ENCODE measurements at regions not wholly inside any gene's neighbourhood (a gene's known extent, or its start where the extent isn't known, plus 50 kb on each side); places are given as distances from the start of the nearest gene placed in this dataset.

GRCh38 chr5:60131504-60131903, 238.0 kb upstream of the PDE4D start:
- TF ChIP-seq POLR2AphosphoS5 (IDR thresholded peaks at IDR 0.05) (no peak), CTCF (IDR thresholded peaks at IDR 0.05) (no peak), POLR2A (IDR thresholded peaks at IDR 0.05) (no peak), EP300 (IDR thresholded peaks at IDR 0.05) (no peak)
